SK-N-SH (cell line): ENCODE measurements at regions not wholly inside any gene's neighbourhood (a gene's known extent, or its start where the extent isn't known, plus 50 kb on each side); places are given as distances from the start of the nearest gene placed in this dataset.

Source experiments
- CTCF ChIA-PET: fragments of 300-600, 350-600 bp; formaldehyde crosslinking; extraction: SDS; loops from one replicate; lab custom pipeline; 2021; lab: Yijun Ruan, JAX
- POLR2A ChIA-PET: fragments of 350-600 bp; sonication (Branson Sonifier 250); formaldehyde crosslinking; extraction: SDS; loops from one replicate; lab custom pipeline; 2020; ENCODE audit warnings: antibody characterized with exemption, inconsistent platforms; lab: Yijun Ruan, JAX
- DNase-seq: peaks from one replicate; pipeline ENCODE4 v3.0.0; 2012
- H2AFZ ChIP-seq: fragments of 200-600 bp; sonication (generic); 2 replicates; pipeline ENCODE4 v1.8.1; 2016; ENCODE audit warnings: antibody characterized with exemption, mild to moderate bottlenecking, low read depth
- H3F3A ChIP-seq: fragments of 200-600 bp; sonication (generic); replicated peaks from 2 replicates; pipeline ENCODE3; 2016; ENCODE audit warnings: antibody characterized with exemption, mild to moderate bottlenecking; ENCODE audit not compliant: insufficient read depth
- H3K27ac ChIP-seq, 2 experiments: fragments of 200-500 bp in 1 of 2; fragments of 200-600 bp in 1 of 2; sonication (Bioruptor generic) in 1 of 2; sonication (generic), shearing (Covaris generic) in 1 of 2; 2 replicates each; pipeline versions ENCODE4 v1.5.1 to v1.6.1; 2014 to 2016; ENCODE audit warnings: low read depth in 2 of 2, inconsistent platforms in 1 of 2, low read length in 1 of 2, mild to moderate bottlenecking in 1 of 2, mixed read lengths in 1 of 2
- H3K27me3 ChIP-seq: fragments of 200-600 bp; sonication (generic), shearing (Covaris generic); 2 replicates; pipeline ENCODE4 v1.6.1; 2016; ENCODE audit warnings: mixed run types; ENCODE audit not compliant: insufficient read depth
- H3K36me3 ChIP-seq, 2 experiments: fragments of 200-500 bp in 1 of 2; fragments of 200-600 bp in 1 of 2; sonication (Bioruptor generic) in 1 of 2; sonication (generic) in 1 of 2; replicated peaks in 1 of 2; 2 replicates each; pipeline versions ENCODE3 to v1.5.1; 2014 to 2016; ENCODE audit warnings: low read length in 1 of 2, mild to moderate bottlenecking in 1 of 2; ENCODE audit not compliant: insufficient read depth in 2 of 2, control insufficient read depth in 1 of 2
- H3K4me1 ChIP-seq, 2 experiments: fragments of 200-500 bp in 1 of 2; fragments of 200-600 bp in 1 of 2; sonication (Bioruptor generic) in 1 of 2; sonication (generic), shearing (Covaris generic) in 1 of 2; 2 replicates each; pipeline versions ENCODE4 v1.5.1 to v1.6.1; 2014 to 2016; ENCODE audit warnings: low read depth in 1 of 2, low read length in 1 of 2, mixed run types in 1 of 2; ENCODE audit not compliant: insufficient read depth in 2 of 2, control insufficient read depth in 1 of 2
- H3K4me2 ChIP-seq: fragments of 200-600 bp; sonication (generic), shearing (Covaris generic); 2 replicates; pipeline ENCODE4 v1.6.1; 2017; ENCODE audit warnings: mixed run types
- H3K4me3 ChIP-seq, 2 experiments: fragments of 200-500 bp in 1 of 2; fragments of 200-600 bp in 1 of 2; sonication (Bioruptor generic) in 1 of 2; sonication (generic), shearing (Covaris generic) in 1 of 2; 2 replicates each; pipeline versions ENCODE4 v1.5.1 to v1.8.1; 2014 to 2016; ENCODE audit warnings: low read depth in 2 of 2, inconsistent platforms in 1 of 2, low read length in 1 of 2, mild to moderate bottlenecking in 1 of 2, mixed read lengths in 1 of 2, moderate library complexity in 1 of 2
- H3K79me2 ChIP-seq: fragments of 200-600 bp; sonication (generic); 2 replicates; pipeline ENCODE4 v1.8.1; 2017; ENCODE audit warnings: mild to moderate bottlenecking; ENCODE audit not compliant: insufficient read depth
- H3K9ac ChIP-seq: fragments of 200-600 bp; sonication (generic); 2 replicates; pipeline ENCODE4 v1.6.1; 2017; ENCODE audit warnings: mixed run types
- H3K9me2 ChIP-seq: fragments of 200-600 bp; sonication (generic); 2 replicates; pipeline ENCODE4 v1.6.1; 2017; ENCODE audit warnings: mixed run types
- H3K9me3 ChIP-seq: fragments of 200-600 bp; sonication (generic); 2 replicates; pipeline ENCODE4 v1.6.1; 2017; ENCODE audit warnings: mixed run types, mild to moderate bottlenecking, moderate library complexity
- H4K20me1 ChIP-seq: fragments of 200-600 bp; sonication (generic); 2 replicates; pipeline ENCODE4 v1.6.1; 2017; ENCODE audit warnings: mild to moderate bottlenecking, mixed run types; ENCODE audit not compliant: insufficient read depth
- ELF1 ChIP-seq: IDR thresholded peaks from 2 replicates; pipeline ENCODE4 v1.4.0; 2012
- EP300 ChIP-seq, 2 experiments: IDR thresholded peaks; 2 replicates each; pipeline versions ENCODE4 v1.4.0 to v1.6.1; 2012; ENCODE audit warnings: borderline replicate concordance in 1 of 2, low read depth in 1 of 2, low read length in 1 of 2
- EZH2phosphoT487 ChIP-seq: fragments of 200-600 bp; sonication (generic); IDR thresholded peaks from 2 replicates; pipeline ENCODE4 v1.6.1; 2017; ENCODE audit warnings: low read depth, mixed run types, mild to moderate bottlenecking, antibody characterized with exemption, moderate library complexity, borderline replicate concordance
- FOXJ3 ChIP-seq: sonication (generic); formaldehyde crosslinking; IDR thresholded peaks from 2 replicates; pipeline ENCODE4 v1.5.1; 2020; ENCODE audit warnings: mild to moderate bottlenecking, missing genetic modification reagents
- FOXM1 ChIP-seq: IDR thresholded peaks from 2 replicates; pipeline ENCODE4 v1.4.0; 2012; ENCODE audit warnings: low read depth, mild to moderate bottlenecking
- GABPA ChIP-seq: IDR thresholded peaks from 2 replicates; pipeline ENCODE4 v1.4.0; 2012; ENCODE audit warnings: low read depth, mild to moderate bottlenecking
- IRF3 ChIP-seq: fragments of 150-350 bp; IDR thresholded peaks from 2 replicates; pipeline ENCODE4 v1.6.1; 2016; ENCODE audit warnings: mild to moderate bottlenecking, low read depth, low read length
- JUND ChIP-seq: IDR thresholded peaks from 2 replicates; pipeline ENCODE4 v1.4.0; 2012
- NFIC ChIP-seq: IDR thresholded peaks from 2 replicates; pipeline ENCODE4 v1.4.0; 2012; ENCODE audit warnings: borderline replicate concordance
- NRF1 ChIP-seq: IDR thresholded peaks from 2 replicates; pipeline ENCODE4 v1.6.1; 2012; ENCODE audit warnings: low read depth, mild to moderate bottlenecking, low read length
- RAD21 ChIP-seq: IDR thresholded peaks from 2 replicates; pipeline ENCODE4 v1.6.1; 2012; ENCODE audit warnings: mild to moderate bottlenecking, low read length
- RCOR1 ChIP-seq: fragments of 150-350 bp; IDR thresholded peaks from 2 replicates; pipeline ENCODE4 v1.6.1; 2017; ENCODE audit warnings: antibody characterized with exemption, low read length
- RXRA ChIP-seq: IDR thresholded peaks from 2 replicates; pipeline ENCODE4 v1.4.0; 2012; ENCODE audit warnings: low read depth, mild to moderate bottlenecking, borderline replicate concordance
- SIN3A ChIP-seq: IDR thresholded peaks from 2 replicates; pipeline ENCODE4 v1.6.1; 2012; ENCODE audit warnings: low read depth, mild to moderate bottlenecking, low read length, moderate library complexity, borderline replicate concordance
- SMC3 ChIP-seq: IDR thresholded peaks from 2 replicates; pipeline ENCODE4 v1.6.1; 2012; ENCODE audit warnings: low read depth, low read length, improper control_type of control experiment
- TEAD4 ChIP-seq: IDR thresholded peaks from 2 replicates; pipeline ENCODE4 v1.4.0; 2012; ENCODE audit warnings: mild to moderate bottlenecking, borderline replicate concordance; ENCODE audit not compliant: insufficient read depth
- WGBS: methylation state at CpG from one replicate; pipeline ENCODE4 v1.1.6; 2017; ENCODE audit warnings: low lambda C conversion rate; 5-methylcytosine and 5-hydroxymethylcytosine counted together
- TF ChIP-seq, protein P1 (sequence below): fragments of 200-600 bp; sonication (generic); IDR thresholded peaks from 2 replicates; pipeline ENCODE4 v1.6.1; 2017; ENCODE audit warnings: antibody characterized with exemption, mild to moderate bottlenecking, moderate library complexity
- TF ChIP-seq, protein P2 (sequence below): fragments of 150-350 bp; IDR thresholded peaks from 2 replicates; pipeline ENCODE4 v1.6.1; 2017; ENCODE audit warnings: antibody characterized with exemption, low read length, low read depth, borderline replicate concordance

GRCh38 chr1:81069856-81070255 lies 730.9 kb upstream of the ADGRL2 start:
- no peaks in the 10 kb centered on the region for H3K9me3 ChIP-seq
- no peak overlapping the region for H2AFZ ChIP-seq
- 75% methylated on average over 3 of the region's 3 CpGs for WGBS
- H3K27ac ChIP-seq = no peak overlapping the region
- no peaks in the 10 kb centered on the region; a peak in 1 of 4 replicates for H3K4me1 ChIP-seq
- H3K36me3 ChIP-seq = no peaks in the 10 kb centered on the region
- H3K4me3 ChIP-seq = no peak overlapping the region
- ChIA-PET CTCF (interaction anchor here (0.9 kb wide), 1 partner anchor 55 kb away, joined by 3 read pairs; no protein-coding TSS in a partner anchor), POLR2A (no interaction called here)
- no peak overlapping the region for H3K4me2 ChIP-seq
- TF ChIP-seq NFIC (no peak), SIN3A (no peak), RAD21 (no peak), ELF1 (no peak), RXRA (no peak), FOXM1 (no peak), RCOR1 (no peak), IRF3 (no peak), SMC3 (no peak), FOXJ3 (CRISPR knock-in tag) (no peak), JUND (no peak), GABPA (no peak)
- TF ChIP-seq, protein P1, sequence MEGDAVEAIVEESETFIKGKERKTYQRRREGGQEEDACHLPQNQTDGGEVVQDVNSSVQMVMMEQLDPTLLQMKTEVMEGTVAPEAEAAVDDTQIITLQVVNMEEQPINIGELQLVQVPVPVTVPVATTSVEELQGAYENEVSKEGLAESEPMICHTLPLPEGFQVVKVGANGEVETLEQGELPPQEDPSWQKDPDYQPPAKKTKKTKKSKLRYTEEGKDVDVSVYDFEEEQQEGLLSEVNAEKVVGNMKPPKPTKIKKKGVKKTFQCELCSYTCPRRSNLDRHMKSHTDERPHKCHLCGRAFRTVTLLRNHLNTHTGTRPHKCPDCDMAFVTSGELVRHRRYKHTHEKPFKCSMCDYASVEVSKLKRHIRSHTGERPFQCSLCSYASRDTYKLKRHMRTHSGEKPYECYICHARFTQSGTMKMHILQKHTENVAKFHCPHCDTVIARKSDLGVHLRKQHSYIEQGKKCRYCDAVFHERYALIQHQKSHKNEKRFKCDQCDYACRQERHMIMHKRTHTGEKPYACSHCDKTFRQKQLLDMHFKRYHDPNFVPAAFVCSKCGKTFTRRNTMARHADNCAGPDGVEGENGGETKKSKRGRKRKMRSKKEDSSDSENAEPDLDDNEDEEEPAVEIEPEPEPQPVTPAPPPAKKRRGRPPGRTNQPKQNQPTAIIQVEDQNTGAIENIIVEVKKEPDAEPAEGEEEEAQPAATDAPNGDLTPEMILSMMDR = no peak
- TF ChIP-seq, protein P2, sequence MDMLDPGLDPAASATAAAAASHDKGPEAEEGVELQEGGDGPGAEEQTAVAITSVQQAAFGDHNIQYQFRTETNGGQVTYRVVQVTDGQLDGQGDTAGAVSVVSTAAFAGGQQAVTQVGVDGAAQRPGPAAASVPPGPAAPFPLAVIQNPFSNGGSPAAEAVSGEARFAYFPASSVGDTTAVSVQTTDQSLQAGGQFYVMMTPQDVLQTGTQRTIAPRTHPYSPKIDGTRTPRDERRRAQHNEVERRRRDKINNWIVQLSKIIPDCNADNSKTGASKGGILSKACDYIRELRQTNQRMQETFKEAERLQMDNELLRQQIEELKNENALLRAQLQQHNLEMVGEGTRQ = no peak
- H3F3A ChIP-seq = no peaks in the 10 kb centered on the region
- DNase-seq = no peak
- no peaks in the 10 kb centered on the region for H3K27me3 ChIP-seq
- H4K20me1 ChIP-seq = no peaks in the 10 kb centered on the region
- H3K9ac ChIP-seq = no peak overlapping the region
- no peaks in the 10 kb centered on the region for H3K9me2 ChIP-seq
- no peaks in the 10 kb centered on the region for H3K79me2 ChIP-seq

- H3K79me2 ChIP-seq = no peaks in the 10 kb centered on the region
- 85% methylated on average over 4 of the region's 4 CpGs for WGBS
- ChIA-PET CTCF (no interaction called here), POLR2A (no interaction called here)
- H3K4me2 ChIP-seq = no peak overlapping the region
- no peaks in the 10 kb centered on the region; a peak in 1 of 4 replicates for H3K4me1 ChIP-seq
- H4K20me1 ChIP-seq = no peaks in the 10 kb centered on the region
- no peaks in the 10 kb centered on the region for H3K27me3 ChIP-seq
- no peak overlapping the region for H3K27ac ChIP-seq
- H3F3A ChIP-seq = no peaks in the 10 kb centered on the region
- no peak for DNase-seq
- no peak overlapping the region for H3K9ac ChIP-seq
- no peaks in the 10 kb centered on the region for H3K9me3 ChIP-seq
- H3K4me3 ChIP-seq = no peak overlapping the region
- no peak overlapping the region for H2AFZ ChIP-seq
- H3K9me2 ChIP-seq = no peaks in the 10 kb centered on the region
- H3K36me3 ChIP-seq = no peaks in the 10 kb centered on the region
- TF ChIP-seq, protein P1 = no peak
- TF ChIP-seq EZH2phosphoT487 = no peak
- no peak for TF ChIP-seq NRF1
- TF ChIP-seq EP300 (IDR thresholded peaks at IDR 0.05; ENCODE audit: borderline replicate concordance in 1 of 2, low read depth in 1 of 2, low read length in 1 of 2) = no peak
- no peak for TF ChIP-seq TEAD4
Measured at GRCh38 chr1:81068726-81069125, 732.0 kb upstream of the ADGRL2 start.
